ENCODE measurements at regions not wholly inside any gene's neighbourhood (a gene's known extent, or its start where the extent isn't known, plus 50 kb on each side); places are given as distances from the start of the nearest gene placed in this dataset.

DNA sequence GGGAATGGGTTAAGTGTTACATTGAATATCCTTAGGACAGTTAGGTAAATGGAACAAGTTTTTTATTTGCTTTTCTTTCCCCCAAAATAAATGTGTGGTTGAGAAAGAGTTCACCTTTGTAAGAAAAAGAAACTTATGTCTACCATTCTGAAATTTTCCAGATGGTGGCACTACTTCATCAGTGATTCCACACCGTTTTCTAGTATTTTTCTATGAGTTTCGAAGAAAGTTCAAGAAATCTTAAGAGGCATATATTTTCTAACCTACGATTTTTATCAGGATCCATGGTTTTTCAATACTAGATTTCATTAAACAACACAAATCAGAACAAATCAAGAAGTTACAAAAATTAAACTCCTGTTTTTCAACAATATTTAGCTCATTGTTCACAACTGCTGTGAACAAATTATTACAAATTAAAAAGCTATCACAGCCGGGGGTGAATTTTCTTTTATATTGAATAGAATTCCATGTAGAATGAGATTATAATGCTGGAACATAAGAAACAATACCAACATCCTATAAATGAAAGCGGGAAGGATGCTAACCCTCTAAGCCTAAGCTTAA, 163.1 kb upstream of the NPVF start:
- no peak overlapping the region for H3K4me2 ChIP-seq (ENCODE audit: low read length)
- no peaks in the 10 kb centered on the region for H3K36me3 ChIP-seq (ENCODE audit: control insufficient read depth in 1 of 2, insufficient read depth in 2 of 2, low read length in 2 of 2)
- H2AFZ ChIP-seq (ENCODE audit: low read depth, low read length, poor library complexity, severe bottlenecking), result no peak overlapping the region
- ChIA-PET RAD21 (ENCODE audit: low non-redundant PET in 1 of 2, low total read pairs in 2 of 2, uncharacterized antibody in 2 of 2, unreplicated experiment in 2 of 2) (interaction anchor here in 1 of 2 experiments (0.8 kb wide), 1 partner anchor 174 kb away, joined by 4 read pairs; no protein-coding TSS in a partner anchor), POLR2A (no interaction called here), CTCF (interaction anchor here (0.6 to 4.5 kb wide), 10 partner anchors 8 to 463 kb away, joined by 3 to 93 read pairs (median 4); no protein-coding TSS in a partner anchor)
- no peaks in the 10 kb centered on the region for H3K79me2 ChIP-seq (ENCODE audit: insufficient read depth, low read length)
- intact Hi-C loops (cut with micrococcal nuclease), result loop anchor here (1.0 to 2.0 kb wide), 2 partner anchors 175 to 459 kb away; no protein-coding TSS in a partner anchor
- H3K27ac ChIP-seq (ENCODE audit: low read depth, low read length), result no peak overlapping the region
- TF ChIP-seq, protein P1, sequence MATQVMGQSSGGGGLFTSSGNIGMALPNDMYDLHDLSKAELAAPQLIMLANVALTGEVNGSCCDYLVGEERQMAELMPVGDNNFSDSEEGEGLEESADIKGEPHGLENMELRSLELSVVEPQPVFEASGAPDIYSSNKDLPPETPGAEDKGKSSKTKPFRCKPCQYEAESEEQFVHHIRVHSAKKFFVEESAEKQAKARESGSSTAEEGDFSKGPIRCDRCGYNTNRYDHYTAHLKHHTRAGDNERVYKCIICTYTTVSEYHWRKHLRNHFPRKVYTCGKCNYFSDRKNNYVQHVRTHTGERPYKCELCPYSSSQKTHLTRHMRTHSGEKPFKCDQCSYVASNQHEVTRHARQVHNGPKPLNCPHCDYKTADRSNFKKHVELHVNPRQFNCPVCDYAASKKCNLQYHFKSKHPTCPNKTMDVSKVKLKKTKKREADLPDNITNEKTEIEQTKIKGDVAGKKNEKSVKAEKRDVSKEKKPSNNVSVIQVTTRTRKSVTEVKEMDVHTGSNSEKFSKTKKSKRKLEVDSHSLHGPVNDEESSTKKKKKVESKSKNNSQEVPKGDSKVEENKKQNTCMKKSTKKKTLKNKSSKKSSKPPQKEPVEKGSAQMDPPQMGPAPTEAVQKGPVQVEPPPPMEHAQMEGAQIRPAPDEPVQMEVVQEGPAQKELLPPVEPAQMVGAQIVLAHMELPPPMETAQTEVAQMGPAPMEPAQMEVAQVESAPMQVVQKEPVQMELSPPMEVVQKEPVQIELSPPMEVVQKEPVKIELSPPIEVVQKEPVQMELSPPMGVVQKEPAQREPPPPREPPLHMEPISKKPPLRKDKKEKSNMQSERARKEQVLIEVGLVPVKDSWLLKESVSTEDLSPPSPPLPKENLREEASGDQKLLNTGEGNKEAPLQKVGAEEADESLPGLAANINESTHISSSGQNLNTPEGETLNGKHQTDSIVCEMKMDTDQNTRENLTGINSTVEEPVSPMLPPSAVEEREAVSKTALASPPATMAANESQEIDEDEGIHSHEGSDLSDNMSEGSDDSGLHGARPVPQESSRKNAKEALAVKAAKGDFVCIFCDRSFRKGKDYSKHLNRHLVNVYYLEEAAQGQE (IDR thresholded peaks at IDR 0.05; ENCODE audit: low read depth), result no peak
- TF ChIP-seq, protein P2, sequence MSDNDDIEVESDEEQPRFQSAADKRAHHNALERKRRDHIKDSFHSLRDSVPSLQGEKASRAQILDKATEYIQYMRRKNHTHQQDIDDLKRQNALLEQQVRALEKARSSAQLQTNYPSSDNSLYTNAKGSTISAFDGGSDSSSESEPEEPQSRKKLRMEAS (IDR thresholded peaks at IDR 0.05), result no peak
- TF ChIP-seq CEBPB (IDR thresholded peaks at IDR 0.05; ENCODE audit: low read depth) (no peak), SIN3A (IDR thresholded peaks at IDR 0.05; ENCODE audit: low read depth) (no peak), FOSL1 (IDR thresholded peaks at IDR 0.05; ENCODE audit: low read depth) (no peak), CBX3 (IDR thresholded peaks at IDR 0.05; ENCODE audit: low read depth) (no peak), RAD21 (IDR thresholded peaks at IDR 0.05; ENCODE audit: low read depth) (peak; percentile 56)
- TF ChIP-seq, protein P3, sequence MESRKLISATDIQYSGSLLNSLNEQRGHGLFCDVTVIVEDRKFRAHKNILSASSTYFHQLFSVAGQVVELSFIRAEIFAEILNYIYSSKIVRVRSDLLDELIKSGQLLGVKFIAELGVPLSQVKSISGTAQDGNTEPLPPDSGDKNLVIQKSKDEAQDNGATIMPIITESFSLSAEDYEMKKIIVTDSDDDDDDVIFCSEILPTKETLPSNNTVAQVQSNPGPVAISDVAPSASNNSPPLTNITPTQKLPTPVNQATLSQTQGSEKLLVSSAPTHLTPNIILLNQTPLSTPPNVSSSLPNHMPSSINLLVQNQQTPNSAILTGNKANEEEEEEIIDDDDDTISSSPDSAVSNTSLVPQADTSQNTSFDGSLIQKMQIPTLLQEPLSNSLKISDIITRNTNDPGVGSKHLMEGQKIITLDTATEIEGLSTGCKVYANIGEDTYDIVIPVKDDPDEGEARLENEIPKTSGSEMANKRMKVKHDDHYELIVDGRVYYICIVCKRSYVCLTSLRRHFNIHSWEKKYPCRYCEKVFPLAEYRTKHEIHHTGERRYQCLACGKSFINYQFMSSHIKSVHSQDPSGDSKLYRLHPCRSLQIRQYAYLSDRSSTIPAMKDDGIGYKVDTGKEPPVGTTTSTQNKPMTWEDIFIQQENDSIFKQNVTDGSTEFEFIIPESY (IDR thresholded peaks at IDR 0.05; ENCODE audit: extremely low read depth, insufficient replicate concordance, low read length), result no peak
- TF ChIP-seq, protein P4, sequence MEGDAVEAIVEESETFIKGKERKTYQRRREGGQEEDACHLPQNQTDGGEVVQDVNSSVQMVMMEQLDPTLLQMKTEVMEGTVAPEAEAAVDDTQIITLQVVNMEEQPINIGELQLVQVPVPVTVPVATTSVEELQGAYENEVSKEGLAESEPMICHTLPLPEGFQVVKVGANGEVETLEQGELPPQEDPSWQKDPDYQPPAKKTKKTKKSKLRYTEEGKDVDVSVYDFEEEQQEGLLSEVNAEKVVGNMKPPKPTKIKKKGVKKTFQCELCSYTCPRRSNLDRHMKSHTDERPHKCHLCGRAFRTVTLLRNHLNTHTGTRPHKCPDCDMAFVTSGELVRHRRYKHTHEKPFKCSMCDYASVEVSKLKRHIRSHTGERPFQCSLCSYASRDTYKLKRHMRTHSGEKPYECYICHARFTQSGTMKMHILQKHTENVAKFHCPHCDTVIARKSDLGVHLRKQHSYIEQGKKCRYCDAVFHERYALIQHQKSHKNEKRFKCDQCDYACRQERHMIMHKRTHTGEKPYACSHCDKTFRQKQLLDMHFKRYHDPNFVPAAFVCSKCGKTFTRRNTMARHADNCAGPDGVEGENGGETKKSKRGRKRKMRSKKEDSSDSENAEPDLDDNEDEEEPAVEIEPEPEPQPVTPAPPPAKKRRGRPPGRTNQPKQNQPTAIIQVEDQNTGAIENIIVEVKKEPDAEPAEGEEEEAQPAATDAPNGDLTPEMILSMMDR (IDR thresholded peaks at IDR 0.05 in 2 of 3, conservative IDR thresholded peaks at IDR 0.05 in 1 of 3; ENCODE audit: borderline replicate concordance in 1 of 3, insufficient read depth in 1 of 3, low read depth in 2 of 3, low read length in 2 of 3), result peak in 2 of 3 experiments; percentile 34 to 82; a peak in 4 of 6 replicates
- peak; percentile 2 for DNase-seq (ENCODE audit: low read depth, low spot score)
- no TSS peak for BruUV-seq (replicated peaks)
- ATAC-seq, result no peak
- no peak overlapping the region for H3K4me3 ChIP-seq (replicated peaks in 1 of 2; ENCODE audit: low read depth in 1 of 2, low read length in 2 of 2)
- peaks cover 38% of the 10 kb centered on the region for H3K27me3 ChIP-seq (ENCODE audit: insufficient read depth, low read length)
- no peak overlapping the region for H3K9ac ChIP-seq (ENCODE audit: low read length)
- H3K9me3 ChIP-seq (ENCODE audit: control insufficient read depth in 1 of 2, insufficient read depth in 1 of 2, low read depth in 1 of 2, low read length in 2 of 2), result no peaks in the 10 kb centered on the region
- H3K9me2 ChIP-seq (ENCODE audit: insufficient read depth), result no peaks in the 10 kb centered on the region
- H3K4me1 ChIP-seq (ENCODE audit: control insufficient read depth in 1 of 2, insufficient read depth in 2 of 2, low read length in 2 of 2), result no peaks in the 10 kb centered on the region
- H4K20me1 ChIP-seq (ENCODE audit: insufficient read depth), result no peaks in the 10 kb centered on the region

All from HCT116 (cell line).